ENCODE measurements at regions not wholly inside any gene's neighbourhood (a gene's known extent, or its start where the extent isn't known, plus 50 kb on each side); places are given as distances from the start of the nearest gene placed in this dataset.
A peak's percentile ranks its signal among the peaks of the same experiment; 100 is the strongest.

DNA sequence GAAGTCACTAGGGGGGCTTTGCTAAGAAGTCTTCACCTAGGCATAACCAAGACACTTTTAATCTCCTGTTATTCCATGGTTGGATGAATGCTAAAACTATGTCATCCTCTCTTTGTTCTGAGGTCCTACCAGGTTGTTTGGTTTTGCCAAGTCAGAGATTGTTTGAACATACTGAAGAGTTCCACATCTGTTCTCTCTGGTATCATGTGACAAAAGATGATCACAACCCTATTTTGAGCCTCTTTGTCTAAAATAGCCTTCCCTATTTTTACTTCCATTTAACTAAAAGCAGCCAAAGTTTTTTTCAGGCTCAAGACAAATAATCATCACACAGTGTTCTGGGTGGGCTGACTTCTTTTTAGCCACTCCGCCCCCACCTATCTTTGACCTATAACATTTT is 218.4 kb upstream of the LMCD1 start:
- TF ChIP-seq CTCF (IDR thresholded peaks at IDR 0.05; ENCODE audit: low read depth, low read length), result no peak
- H3K4me3 ChIP-seq (ENCODE audit: low read depth, low read length), result no peak overlapping the region

DNA sequence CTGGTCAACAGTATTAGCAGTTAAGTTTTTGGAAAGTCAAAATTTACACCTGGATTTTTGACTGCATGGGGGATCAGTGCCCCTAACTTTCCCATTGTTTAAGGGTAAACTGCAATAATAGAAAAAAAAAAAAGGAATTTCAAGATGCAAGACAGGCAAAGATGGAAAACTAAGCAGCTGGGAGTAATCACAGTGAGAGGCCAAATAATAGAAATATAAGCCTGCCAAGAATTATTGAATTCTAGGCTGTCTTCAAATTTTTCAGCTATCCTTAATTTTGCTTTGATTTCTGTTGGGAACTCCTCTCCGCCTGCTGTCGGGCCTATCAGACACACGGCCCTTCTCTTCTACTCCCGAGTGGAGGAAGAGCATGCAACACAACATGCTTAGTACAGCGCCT is 215.5 kb upstream of the LMCD1 start:
- no peak overlapping the region for H3K4me3 ChIP-seq (ENCODE audit: low read depth, low read length)
- TF ChIP-seq CTCF (IDR thresholded peaks at IDR 0.05; ENCODE audit: low read depth, low read length), result no peak

DNA sequence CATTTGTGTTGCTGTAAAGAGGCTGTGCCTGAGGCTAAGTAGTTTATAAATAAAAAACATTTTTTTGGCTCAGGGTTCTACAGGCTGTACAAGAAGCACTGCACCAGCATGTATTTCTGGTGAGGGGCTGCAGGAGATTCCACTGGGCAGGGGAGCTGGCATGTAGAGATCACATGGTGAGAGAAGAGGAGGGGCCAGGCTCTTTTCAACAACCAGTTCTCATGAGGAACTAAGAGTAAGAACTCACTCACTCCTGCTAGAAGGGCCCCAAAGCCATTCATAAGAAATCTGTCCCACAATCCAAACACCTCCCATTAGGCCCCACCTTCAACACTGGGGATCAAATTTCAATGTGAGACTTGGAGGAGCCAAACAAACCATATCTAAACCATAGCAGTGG is 214.9 kb upstream of the LMCD1 start:
- TF ChIP-seq CTCF (IDR thresholded peaks at IDR 0.05; ENCODE audit: low read depth, low read length), result no peak
- H3K4me3 ChIP-seq (ENCODE audit: low read depth, low read length), result no peak overlapping the region

DNA sequence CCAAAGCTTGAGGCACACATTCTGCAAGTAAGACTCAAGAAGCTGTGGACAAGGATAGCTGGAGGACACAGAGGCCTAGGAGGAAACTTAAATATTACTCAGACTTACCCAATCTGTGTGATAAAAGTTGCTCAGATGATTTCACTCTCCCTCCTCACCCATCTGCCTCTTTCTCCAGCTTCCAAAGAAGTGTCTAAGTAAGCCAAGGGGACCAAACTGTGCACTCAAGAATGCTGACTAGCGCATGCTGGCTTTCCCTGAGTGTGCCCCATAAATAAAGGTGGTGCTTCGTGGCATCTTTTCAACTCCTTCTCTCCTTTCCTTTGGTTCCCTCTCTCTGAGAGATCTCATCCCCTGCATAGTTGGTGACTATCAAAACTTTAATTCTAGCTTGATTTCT is 211.0 kb upstream of the LMCD1 start:
- no peak for TF ChIP-seq CTCF (IDR thresholded peaks at IDR 0.05; ENCODE audit: low read depth, low read length)
- no peak overlapping the region for H3K4me3 ChIP-seq (ENCODE audit: low read depth, low read length)

DNA sequence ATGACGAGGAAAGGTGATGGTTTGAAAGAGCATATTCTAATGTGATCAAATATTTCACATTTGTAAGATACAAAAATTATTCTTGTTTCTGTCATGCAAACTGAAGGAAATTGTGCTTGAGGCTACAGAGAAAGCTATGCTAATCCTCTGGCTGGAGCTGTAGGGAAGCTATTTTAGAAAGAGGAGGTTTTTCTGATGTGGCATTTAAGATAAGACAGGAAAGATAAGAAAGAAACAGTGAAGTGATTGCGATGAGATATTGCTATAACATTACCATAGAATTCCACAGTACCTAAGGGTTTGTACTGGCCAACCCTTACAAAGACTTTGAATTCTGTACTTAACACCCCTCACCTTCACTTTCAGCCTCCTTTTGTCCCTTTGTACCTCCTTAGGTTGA is 205.2 kb upstream of the LMCD1 start:
- no peak for TF ChIP-seq CTCF (IDR thresholded peaks at IDR 0.05; ENCODE audit: low read depth, low read length)
- no peak overlapping the region for H3K4me3 ChIP-seq (ENCODE audit: low read depth, low read length)

- no peak overlapping the region for H3K4me3 ChIP-seq (ENCODE audit: low read depth, low read length)
- TF ChIP-seq CTCF (IDR thresholded peaks at IDR 0.05; ENCODE audit: low read depth, low read length), result no peak
Measured at GRCh38 chr3:8298021-8298954, 203.3 kb upstream of the LMCD1 start.

DNA sequence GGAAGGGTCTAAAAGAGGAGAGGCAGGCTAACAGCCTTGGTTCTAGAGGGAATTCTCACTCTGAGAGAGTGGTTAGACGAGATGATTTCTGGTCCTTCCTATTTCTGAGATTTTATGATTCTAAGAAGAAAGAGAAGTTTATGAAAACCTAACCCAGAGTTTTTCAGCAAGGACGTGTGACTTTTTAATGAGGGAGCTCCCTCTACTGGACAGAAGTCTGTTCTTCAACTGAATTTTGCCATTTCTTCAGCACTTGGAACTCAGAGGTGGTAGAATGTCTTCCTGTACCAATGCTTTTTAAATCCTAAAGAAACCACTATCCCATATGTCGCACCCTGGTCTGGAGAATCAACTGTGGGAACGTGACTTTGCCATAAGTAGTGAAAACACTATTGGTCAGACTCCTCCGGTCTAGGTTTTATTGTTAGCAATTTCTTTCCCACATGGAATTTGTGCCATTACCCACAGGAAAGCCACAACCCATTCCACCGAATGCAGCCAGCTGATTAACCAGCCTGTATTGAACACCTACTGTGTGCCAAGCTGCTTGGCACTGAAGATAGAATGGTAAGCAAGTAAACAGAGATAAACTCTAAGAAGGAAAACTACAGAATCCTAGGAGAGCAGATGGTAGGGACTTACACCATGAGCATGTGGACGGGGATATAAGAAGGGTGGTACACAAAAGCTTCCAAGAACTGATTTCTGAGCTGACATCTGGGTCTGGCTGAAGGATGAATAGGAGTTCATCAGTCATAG is 199.5 kb upstream of the LMCD1 start:
- no peak overlapping the region for H3K4me3 ChIP-seq (ENCODE audit: low read depth, low read length)
- TF ChIP-seq CTCF (IDR thresholded peaks at IDR 0.05; ENCODE audit: low read depth, low read length), result peak; percentile 41; the same call in 1 of the 2 replicates
